ENCODE measurements at regions not wholly inside any gene's neighbourhood (a gene's known extent, or its start where the extent isn't known, plus 50 kb on each side); places are given as distances from the start of the nearest gene placed in this dataset.

DNA sequence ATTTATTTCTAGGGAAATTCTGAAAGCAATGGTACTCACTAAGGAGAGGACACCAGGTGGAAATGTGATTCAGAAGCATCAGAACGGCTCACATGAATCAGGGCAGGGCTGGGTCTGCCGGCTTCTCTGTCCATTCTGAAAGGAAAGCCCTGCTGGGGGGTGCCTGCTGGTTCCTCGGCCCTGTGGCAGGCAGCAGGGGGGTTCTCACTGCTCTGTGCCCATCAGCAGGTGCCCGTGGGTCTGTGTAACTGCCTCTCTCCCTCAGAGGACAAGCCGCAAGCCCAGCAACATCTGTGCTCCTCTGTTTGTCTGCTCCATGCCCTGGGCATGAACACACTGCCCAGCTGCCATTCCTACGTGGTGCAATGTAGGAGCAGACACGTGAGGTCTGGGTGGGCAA, 74.9 kb upstream of the ZNF423 start:
- no peak for TF ChIP-seq EZH2 (IDR thresholded peaks at IDR 0.05; ENCODE audit: low read depth, unreplicated experiment)
- TF ChIP-seq, protein P1, sequence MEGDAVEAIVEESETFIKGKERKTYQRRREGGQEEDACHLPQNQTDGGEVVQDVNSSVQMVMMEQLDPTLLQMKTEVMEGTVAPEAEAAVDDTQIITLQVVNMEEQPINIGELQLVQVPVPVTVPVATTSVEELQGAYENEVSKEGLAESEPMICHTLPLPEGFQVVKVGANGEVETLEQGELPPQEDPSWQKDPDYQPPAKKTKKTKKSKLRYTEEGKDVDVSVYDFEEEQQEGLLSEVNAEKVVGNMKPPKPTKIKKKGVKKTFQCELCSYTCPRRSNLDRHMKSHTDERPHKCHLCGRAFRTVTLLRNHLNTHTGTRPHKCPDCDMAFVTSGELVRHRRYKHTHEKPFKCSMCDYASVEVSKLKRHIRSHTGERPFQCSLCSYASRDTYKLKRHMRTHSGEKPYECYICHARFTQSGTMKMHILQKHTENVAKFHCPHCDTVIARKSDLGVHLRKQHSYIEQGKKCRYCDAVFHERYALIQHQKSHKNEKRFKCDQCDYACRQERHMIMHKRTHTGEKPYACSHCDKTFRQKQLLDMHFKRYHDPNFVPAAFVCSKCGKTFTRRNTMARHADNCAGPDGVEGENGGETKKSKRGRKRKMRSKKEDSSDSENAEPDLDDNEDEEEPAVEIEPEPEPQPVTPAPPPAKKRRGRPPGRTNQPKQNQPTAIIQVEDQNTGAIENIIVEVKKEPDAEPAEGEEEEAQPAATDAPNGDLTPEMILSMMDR (conservative IDR thresholded peaks at IDR 0.05; ENCODE audit: low read depth in 2 of 2), result no peak
- no peak for TF ChIP-seq STAT1 (IDR thresholded peaks at IDR 0.05; ENCODE audit: unreplicated experiment)
- no peak for TF ChIP-seq EZH2phosphoT487 (IDR thresholded peaks at IDR 0.05; ENCODE audit: unreplicated experiment)

Measured in GM23338 (cell line).